Liver (tissue), 8 donors: ENCODE measurements at regions not wholly inside any gene's neighbourhood (a gene's known extent, or its start where the extent isn't known, plus 50 kb on each side); places are given as distances from the start of the nearest gene placed in this dataset.

Experiments used
- DNase-seq: peaks from one replicate; pipeline ENCODE4 v3.0.0-alpha.2; 2017; ENCODE audit warnings: low spot score
- H3K27ac ChIP-seq, 2 donors: one replicate each; pipeline ENCODE4 v1.7.0; 2013; ENCODE audit warnings: inconsistent platforms in 2 of 2, low read length in 2 of 2, control low read depth in 1 of 2, low read depth in 1 of 2, mild to moderate bottlenecking in 1 of 2
- H3K27me3 ChIP-seq, 4 donors: one replicate each; pipeline versions ENCODE4 v1.6.1 to v1.7.0; 2013; ENCODE audit warnings: low read length in 3 of 4, inconsistent platforms in 1 of 4, mild to moderate bottlenecking in 1 of 4, moderate library complexity in 1 of 4; ENCODE audit not compliant: control insufficient read depth in 4 of 4, insufficient read depth in 4 of 4
- H3K36me3 ChIP-seq, 4 donors: one replicate each; pipeline versions ENCODE4 v1.6.1 to v1.7.0; 2013; ENCODE audit warnings: low read length in 3 of 4, mild to moderate bottlenecking in 3 of 4, low read depth in 1 of 4, moderate library complexity in 1 of 4; ENCODE audit not compliant: control insufficient read depth in 4 of 4, insufficient read depth in 3 of 4
- H3K4me1 ChIP-seq, 4 donors: one replicate each; pipeline versions ENCODE4 v1.6.1 to v1.7.0; 2013; ENCODE audit warnings: low read length in 3 of 4, mild to moderate bottlenecking in 3 of 4, moderate library complexity in 1 of 4; ENCODE audit not compliant: control insufficient read depth in 4 of 4, insufficient read depth in 4 of 4
- H3K4me3 ChIP-seq, 3 donors: one replicate each; pipeline versions ENCODE4 v1.6.1 to v1.7.0; 2013; ENCODE audit warnings: low read length in 3 of 3, control low read depth in 1 of 3, low read depth in 1 of 3, mild to moderate bottlenecking in 1 of 3
- H3K9ac ChIP-seq, 2 donors: one replicate each; pipeline ENCODE4 v1.7.0; 2013; ENCODE audit warnings: low read length in 2 of 2, mild to moderate bottlenecking in 2 of 2, moderate library complexity in 2 of 2, control low read depth in 1 of 2, low read depth in 1 of 2
- H3K9me3 ChIP-seq, 4 donors: one replicate each; pipeline versions ENCODE4 v1.6.1 to v1.7.0; 2013; ENCODE audit warnings: low read length in 3 of 4; ENCODE audit not compliant: control insufficient read depth in 4 of 4
- ATF3 ChIP-seq: IDR thresholded peaks from 2 replicates; pipeline ENCODE4 v1.6.1; 2016; ENCODE audit warnings: antibody characterized with exemption
- CTCF ChIP-seq: fragments of 150-350 bp; IDR thresholded peaks from 2 replicates; pipeline ENCODE4 v1.5.1; 2017; ENCODE audit warnings: improper control_type of control experiment, low read depth, low read length; ENCODE audit not compliant: missing input control
- EGR1 ChIP-seq, 2 donors: IDR thresholded peaks; 2 replicates each; pipeline ENCODE4 v1.6.1; 2016 to 2018; ENCODE audit warnings: antibody characterized with exemption in 2 of 2, low read depth in 2 of 2
- FOXA2 ChIP-seq: IDR thresholded peaks from 2 replicates; pipeline ENCODE4 v1.6.1; 2016; ENCODE audit warnings: antibody characterized with exemption
- GABPA ChIP-seq, 2 donors: IDR thresholded peaks in 1 of 2; conservative IDR thresholded peaks in 1 of 2; 2 replicates each; pipeline ENCODE4 v1.6.1; 2016; ENCODE audit warnings: antibody characterized with exemption in 2 of 2, mild to moderate bottlenecking in 1 of 2, moderate library complexity in 1 of 2
- HNF4A ChIP-seq, 2 donors: conservative IDR thresholded peaks; 2 replicates each; pipeline ENCODE4 v1.6.1; 2016; ENCODE audit warnings: antibody characterized with exemption in 2 of 2, mild to moderate bottlenecking in 2 of 2
- HNF4G ChIP-seq: IDR thresholded peaks from 2 replicates; pipeline ENCODE4 v1.6.1; 2016; ENCODE audit warnings: antibody characterized with exemption
- JUND ChIP-seq, 2 donors: IDR thresholded peaks; 2 replicates each; pipeline ENCODE4 v1.6.1; 2016; ENCODE audit warnings: antibody characterized with exemption in 2 of 2
- MAX ChIP-seq: IDR thresholded peaks from 2 replicates; pipeline ENCODE4 v1.6.1; 2016; ENCODE audit warnings: antibody characterized with exemption
- NR2F2 ChIP-seq: IDR thresholded peaks from 2 replicates; pipeline ENCODE4 v1.6.1; 2016; ENCODE audit warnings: antibody characterized with exemption
- RAD21 ChIP-seq, 2 donors: IDR thresholded peaks; 2 replicates each; pipeline ENCODE4 v1.6.1; 2016; ENCODE audit warnings: antibody characterized with exemption in 2 of 2, mild to moderate bottlenecking in 2 of 2
- REST ChIP-seq: IDR thresholded peaks from 2 replicates; pipeline ENCODE4 v1.6.1; 2016; ENCODE audit warnings: antibody characterized with exemption, mild to moderate bottlenecking
- RXRA ChIP-seq, 2 donors: IDR thresholded peaks; 2 replicates each; pipeline ENCODE4 v1.6.1; 2017 to 2018; ENCODE audit warnings: antibody characterized with exemption in 2 of 2, mild to moderate bottlenecking in 1 of 2
- SP1 ChIP-seq: IDR thresholded peaks from 2 replicates; pipeline ENCODE4 v1.6.1; 2018; ENCODE audit warnings: antibody characterized with exemption, mild to moderate bottlenecking
- YY1 ChIP-seq: IDR thresholded peaks from 2 replicates; pipeline ENCODE4 v1.6.1; 2016; ENCODE audit warnings: antibody characterized with exemption, mild to moderate bottlenecking
- WGBS: extraction: QIAGEN DNeasy Blood & Tissue Kit; methylation state at CpG from one replicate; pipeline ENCODE4 v1.1.7; 2013; 5-methylcytosine and 5-hydroxymethylcytosine counted together
- donor health status: healthy.
- donor health status: healthy.
- donor health status: healthy.
- donor health status: healthy.
- donor health status: healthy.

GRCh38 chr6:85944776-85945175 lies 302.1 kb upstream of the SYNCRIP start (continued):
- TF ChIP-seq CTCF (no peak), FOXA2 (no peak), HNF4G (no peak)

- no peak overlapping the region for H3K4me3 ChIP-seq
- H3K27ac ChIP-seq = no peak overlapping the region
- TF ChIP-seq NR2F2 (no peak), GABPA (IDR thresholded peaks at IDR 0.05 in 1 of 2, conservative IDR thresholded peaks at IDR 0.05 in 1 of 2) (no peak)
- H3K36me3 ChIP-seq = no peaks in the 10 kb centered on the region
- no peak overlapping the region for H3K9ac ChIP-seq
- H3K9me3 ChIP-seq = no peaks in the 10 kb centered on the region
- DNase-seq = no peak
- H3K27me3 ChIP-seq = peaks cover 0 to 3% (median 0%) of the 10 kb centered on the region in 4 donors
- no peaks in the 10 kb centered on the region for H3K4me1 ChIP-seq
- WGBS = 47% methylated on average over 2 of the region's 2 CpGs
Observed at GRCh38 chr6:85942844-85943243, 300.2 kb upstream of the SYNCRIP start.

- Histone ChIP-seq H3K9ac (no peak overlapping the region), H3K4me3 (no peak overlapping the region), H3K36me3 (no peaks in the 10 kb centered on the region), H3K27me3 (peaks cover 0 to 3% (median 0%) of the 10 kb centered on the region in 4 donors), H3K27ac (no peak overlapping the region), H3K4me1 (no peaks in the 10 kb centered on the region), H3K9me3 (no peaks in the 10 kb centered on the region)
- no peak for DNase-seq
- 95% methylated on average over 1 of the region's 1 CpG for WGBS
- TF ChIP-seq YY1 (no peak), RXRA (IDR thresholded peaks at IDR 0.05) (no peak), SP1 (no peak), REST (no peak), HNF4G (no peak), RAD21 (IDR thresholded peaks at IDR 0.05) (no peak), ATF3 (no peak), JUND (IDR thresholded peaks at IDR 0.05) (no peak), HNF4A (conservative IDR thresholded peaks at IDR 0.05) (no peak), MAX (no peak), EGR1 (IDR thresholded peaks at IDR 0.05; ENCODE audit: low read depth in 2 of 2) (no peak), NR2F2 (no peak), FOXA2 (no peak)
Observed at GRCh38 chr6:85936916-85937315, 294.2 kb upstream of the SYNCRIP start.
